Activated CD4-positive, alpha-beta T cell treated with anti-CD3 and anti-CD28 coated beads for 48 hours (primary cell): ENCODE measurements at regions not wholly inside any gene's neighbourhood (a gene's known extent, or its start where the extent isn't known, plus 50 kb on each side); places are given as distances from the start of the nearest gene placed in this dataset.
"Not testable (repeated sequence)": the region's sequence is repeated elsewhere in the genome, so short reads cannot be mapped to it uniquely, and the experiment has no call there.

Source experiments
- DNase-seq: peaks from one replicate; pipeline ENCODE4 v3.0.0-alpha.2; 2020

GRCh38 chr10:43839973-43840372 is 191.3 kb upstream of the ZNF32 start:
- no peak for DNase-seq

- not testable (repeated sequence) for DNase-seq
Observed at GRCh38 chr10:43834751-43835150, 186.1 kb upstream of the ZNF32 start.

GRCh38 chr10:43827853-43828252 is 179.2 kb upstream of the ZNF32 start:
- DNase-seq, result no peak

GRCh38 chr10:43825984-43826383 is 177.3 kb upstream of the ZNF32 start:
- DNase-seq, result no peak

- DNase-seq, result no peak
Observed at GRCh38 chr10:43825421-43825820, 176.7 kb upstream of the ZNF32 start.

- no peak for DNase-seq
Observed at GRCh38 chr10:43824934-43825333, 176.3 kb upstream of the ZNF32 start.

GRCh38 chr10:43822631-43823580 is 174.2 kb upstream of the ZNF32 start:
- peak; percentile 43 for DNase-seq

GRCh38 chr10:43821103-43821502 is 172.4 kb upstream of the ZNF32 start:
- no peak for DNase-seq

- DNase-seq, result no peak
Observed at GRCh38 chr10:43820663-43821062, 172.0 kb upstream of the ZNF32 start.

- DNase-seq, result no peak
Observed at GRCh38 chr10:43819464-43820230, 171.0 kb upstream of the ZNF32 start.

GRCh38 chr10:43818687-43819086 is 170.0 kb upstream of the ZNF32 start:
- DNase-seq, result no peak

- DNase-seq, result no peak
Observed at GRCh38 chr10:43817368-43817767, 168.7 kb upstream of the ZNF32 start.

GRCh38 chr10:43816351-43817321 is 168.0 kb upstream of the ZNF32 start:
- DNase-seq, result peak; percentile 82

- DNase-seq, result no peak
Observed at GRCh38 chr10:43815181-43815885, 166.7 kb upstream of the ZNF32 start.

GRCh38 chr10:43814663-43815062 is 166.0 kb upstream of the ZNF32 start:
- no peak for DNase-seq

GRCh38 chr10:43811871-43812270 is 163.2 kb upstream of the ZNF32 start:
- DNase-seq, result no peak

- DNase-seq, result no peak
Observed at GRCh38 chr10:43809211-43809930, 160.7 kb upstream of the ZNF32 start.

- DNase-seq, result no peak
Observed at GRCh38 chr10:43808136-43808535, 159.5 kb upstream of the ZNF32 start.

- DNase-seq, result no peak
Observed at GRCh38 chr10:43806831-43807640, 158.4 kb upstream of the ZNF32 start.

GRCh38 chr10:43803791-43804190 is 155.1 kb upstream of the ZNF32 start:
- DNase-seq, result no peak
